Upper lobe of left lung (tissue), 6 donors: ENCODE measurements at regions not wholly inside any gene's neighbourhood (a gene's known extent, or its start where the extent isn't known, plus 50 kb on each side); places are given as distances from the start of the nearest gene placed in this dataset.
"Not testable (repeated sequence)": the region's sequence is repeated elsewhere in the genome, so short reads cannot be mapped to it uniquely, and the experiment has no call there.

ENCODE experiments used
- ATAC-seq, 2 donors: fragments of 200-7000 bp; cut with Tn5 transposase; one replicate each; pipeline ENCODE4 v1.9.1; 2022; ENCODE audit warnings: mild to moderate bottlenecking in 2 of 2, moderate library complexity in 2 of 2; ENCODE audit not compliant: low FRiP score in 2 of 2
- DNase-seq, 2 donors: peaks; one replicate each; pipeline ENCODE4 v3.0.0-alpha.2; 2019 to 2020
- H3K27ac ChIP-seq, 4 donors: fragments of 200-600 bp; sonication (generic); one replicate each; pipeline ENCODE4 v1.5.1; 2016 to 2019
- H3K27me3 ChIP-seq, 4 donors: fragments of 200-600 bp; sonication (generic); one replicate each; pipeline ENCODE4 v1.5.1; 2017 to 2019
- H3K36me3 ChIP-seq, 4 donors: fragments of 200-600 bp; sonication (generic); one replicate each; pipeline ENCODE4 v1.5.1; 2016 to 2019
- H3K4me1 ChIP-seq, 4 donors: fragments of 200-600 bp; sonication (generic); one replicate each; pipeline ENCODE4 v1.5.1; 2018 to 2019
- H3K4me3 ChIP-seq, 4 donors: fragments of 200-600 bp; sonication (generic); one replicate each; pipeline ENCODE4 v1.5.1; 2017 to 2019; ENCODE audit warnings: mild to moderate bottlenecking in 2 of 4, moderate library complexity in 1 of 4
- H3K9me3 ChIP-seq, 4 donors: fragments of 200-600 bp; sonication (generic); one replicate each; pipeline ENCODE4 v1.5.1; 2018 to 2019
- EP300 ChIP-seq, 4 donors: sonication (generic); formaldehyde crosslinking; IDR thresholded peaks; one replicate each; pipeline ENCODE4 v1.5.1; 2017; ENCODE audit warnings: antibody characterized with exemption in 4 of 4, control low read depth in 2 of 4
- POLR2A ChIP-seq, 4 donors: fragments of 450-650 bp; IDR thresholded peaks; one replicate each; pipeline ENCODE4 v1.5.1; 2016 to 2017; ENCODE audit warnings: antibody characterized with exemption in 4 of 4, mild to moderate bottlenecking in 2 of 4
- POLR2AphosphoS5 ChIP-seq, 2 donors: sonication (generic); formaldehyde crosslinking; IDR thresholded peaks; one replicate each; pipeline ENCODE4 v1.5.1; 2017; ENCODE audit warnings: antibody characterized with exemption in 2 of 2
- WGBS, 2 donors: methylation state at CpG; one replicate each; pipeline ENCODE4 v1.1.5; 2017 to 2018; 5-methylcytosine and 5-hydroxymethylcytosine counted together
- TF ChIP-seq, protein P1 (sequence below), 6 experiments: fragments of 450-650 bp in 4 of 6; fragments of 200-600 bp in 2 of 6; sonication (generic) in 2 of 6; IDR thresholded peaks; one replicate each; pipeline ENCODE4 v1.5.1; 2016 to 2019; ENCODE audit warnings: antibody characterized with exemption in 6 of 6
- donor health status: DM: no; HTN: no; CAD: no; lungs with moderate emphysema.
- donor health status: DM: no; HTN: yes; CAD: no; lungs with severe emphysema.

DNA sequence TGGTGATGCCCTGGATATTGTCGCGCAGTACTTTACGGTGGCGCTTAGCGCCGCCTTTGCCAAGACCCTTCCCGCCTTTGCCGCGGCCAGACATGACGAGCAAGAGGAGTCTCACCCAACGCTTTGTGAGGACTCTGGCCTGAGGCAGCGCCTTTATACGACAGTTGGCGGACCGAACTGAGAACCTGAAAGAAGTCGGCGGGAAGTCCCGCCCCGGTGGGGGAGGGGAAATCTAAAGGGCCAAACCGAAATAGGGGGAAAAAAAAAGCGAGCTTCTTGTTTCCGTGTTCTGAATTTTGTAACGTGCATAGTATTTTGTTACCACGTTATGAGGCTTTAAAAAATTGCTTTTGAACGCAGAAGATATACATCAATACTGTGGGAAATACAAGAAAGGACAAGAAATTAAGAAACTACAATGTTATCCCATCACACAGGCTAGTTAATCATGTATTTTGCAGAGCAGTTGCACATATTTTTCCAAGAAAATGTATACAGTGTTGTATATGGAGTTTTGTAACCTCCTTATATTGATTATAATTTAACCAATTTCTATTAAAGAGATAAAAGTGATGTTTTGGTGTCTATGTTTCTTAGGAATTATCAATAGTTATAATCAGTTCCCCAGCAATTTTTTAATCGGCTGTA lies 80.6 kb downstream of the OR2B2 start:
- peak in 1 of 2 donors; percentile 68 for DNase-seq
- peak overlapping the region in 3 of 4 donors; percentile 42 to 53 (median 45) for H3K4me3 ChIP-seq
- not testable (repeated sequence) for H3K27me3 ChIP-seq, H3K9me3 ChIP-seq, H3K36me3 ChIP-seq
- peak overlapping the region; percentile 71 to 86 (median 85) for H3K27ac ChIP-seq
- peak; percentile 95 for ATAC-seq
- TF ChIP-seq POLR2AphosphoS5 (IDR thresholded peaks at IDR 0.05) (peak; percentile 81 to 86), EP300 (IDR thresholded peaks at IDR 0.05) (peak in 1 of 4 donors; percentile 4), POLR2A (IDR thresholded peaks at IDR 0.05) (peak in 1 of 4 donors; percentile 46)
- peaks cover 7 to 15% (median 8%) of the 10 kb centered on the region in 4 donors for H3K4me1 ChIP-seq
- 5 to 6% methylated on average over 19 to 24 of the region's 26 CpGs for WGBS, 2 donors

DNA sequence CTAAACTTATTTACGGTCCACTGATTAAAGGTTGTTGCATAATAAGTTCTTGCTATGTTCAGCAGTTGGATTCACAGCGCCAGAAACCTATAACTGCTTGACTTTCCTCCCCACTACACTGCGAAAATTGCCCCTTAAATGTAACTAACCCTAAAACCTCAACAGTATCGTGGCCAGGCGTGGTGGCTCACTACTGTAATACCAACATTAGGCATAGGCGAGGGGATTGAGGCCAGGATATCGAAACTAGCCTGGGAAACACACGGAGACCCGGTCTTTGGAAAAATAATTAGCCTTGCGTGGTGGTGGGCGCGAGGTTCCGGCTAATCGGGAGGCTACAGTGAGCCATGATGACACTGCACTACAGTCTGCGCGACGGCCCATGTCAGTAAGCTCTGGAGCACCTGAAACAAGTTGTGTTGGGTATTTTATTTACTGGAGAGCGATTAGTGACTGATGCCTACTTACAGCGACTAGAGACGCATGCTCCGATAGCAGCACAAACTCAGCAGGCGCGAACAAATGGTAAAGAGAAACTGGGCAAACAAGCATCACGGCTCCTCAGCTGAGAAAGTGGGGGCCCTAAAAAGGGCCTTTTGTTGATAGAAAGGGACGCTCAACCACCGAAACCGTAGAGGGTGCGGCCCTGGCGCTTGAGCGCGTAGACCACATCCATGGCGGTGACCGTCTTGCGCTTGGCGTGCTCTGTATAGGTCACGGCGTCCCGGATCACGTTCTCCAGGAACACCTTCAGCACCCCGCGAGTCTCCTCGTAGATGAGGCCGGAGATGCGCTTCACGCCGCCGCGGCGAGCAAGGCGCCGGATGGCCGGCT lies 81.4 kb downstream of the OR2B2 start:
- not testable (repeated sequence) for H3K36me3 ChIP-seq, H3K9me3 ChIP-seq, H3K4me1 ChIP-seq, H3K27me3 ChIP-seq
- DNase-seq, result peak in 1 of 2 donors; percentile 33
- Histone ChIP-seq H3K27ac (peak overlapping the region; percentile 71 to 86 (median 85)), H3K4me3 (peak overlapping the region; percentile 20 to 53 (median 44))
- WGBS, 2 donors, result 17 to 18% methylated on average over 24 to 26 of the region's 52 CpGs
- ATAC-seq, result peak; percentile 55 to 92

DNA sequence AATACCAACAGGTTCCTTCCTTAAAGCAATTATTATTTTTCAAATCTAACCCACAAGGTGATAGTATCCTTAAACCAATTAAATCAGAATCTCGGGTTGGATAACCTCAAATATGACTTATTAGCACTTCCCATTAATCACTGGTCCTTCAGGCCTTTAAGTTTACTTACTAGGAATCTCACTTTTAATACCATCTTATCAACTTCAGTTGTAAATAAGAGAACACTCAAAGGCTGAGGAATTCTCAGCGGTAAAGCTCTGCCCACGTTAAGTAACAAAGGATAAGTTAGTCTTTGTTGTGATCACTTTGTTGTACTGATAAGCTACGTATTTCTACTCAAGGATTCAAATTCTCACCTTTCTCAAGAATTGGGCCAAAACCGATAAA lies 82.0 kb downstream of the OR2B2 start:
- whole genome bisulfite sequencing, 2 donors, result 30% methylated on average over 5 of the region's 5 CpGs
- Histone ChIP-seq H3K4me3 (peak overlapping the region in 3 of 4 donors; percentile 42 to 53 (median 45)), H3K4me1 (peaks cover 0 to 8% (median 3%) of the 10 kb centered on the region in 4 donors), H3K36me3 (peaks cover 0 to 4% (median 0%) of the 10 kb centered on the region in 4 donors), H3K27me3 (no peaks in the 10 kb centered on the region), H3K9me3 (peaks cover 0 to 5% (median 1%) of the 10 kb centered on the region in 4 donors), H3K27ac (peak overlapping the region; percentile 71 to 86 (median 85))
- ATAC-seq (no peak), DNase-seq (no peak)
- TF ChIP-seq POLR2AphosphoS5 (IDR thresholded peaks at IDR 0.05), result no peak
- TF ChIP-seq, protein P1, sequence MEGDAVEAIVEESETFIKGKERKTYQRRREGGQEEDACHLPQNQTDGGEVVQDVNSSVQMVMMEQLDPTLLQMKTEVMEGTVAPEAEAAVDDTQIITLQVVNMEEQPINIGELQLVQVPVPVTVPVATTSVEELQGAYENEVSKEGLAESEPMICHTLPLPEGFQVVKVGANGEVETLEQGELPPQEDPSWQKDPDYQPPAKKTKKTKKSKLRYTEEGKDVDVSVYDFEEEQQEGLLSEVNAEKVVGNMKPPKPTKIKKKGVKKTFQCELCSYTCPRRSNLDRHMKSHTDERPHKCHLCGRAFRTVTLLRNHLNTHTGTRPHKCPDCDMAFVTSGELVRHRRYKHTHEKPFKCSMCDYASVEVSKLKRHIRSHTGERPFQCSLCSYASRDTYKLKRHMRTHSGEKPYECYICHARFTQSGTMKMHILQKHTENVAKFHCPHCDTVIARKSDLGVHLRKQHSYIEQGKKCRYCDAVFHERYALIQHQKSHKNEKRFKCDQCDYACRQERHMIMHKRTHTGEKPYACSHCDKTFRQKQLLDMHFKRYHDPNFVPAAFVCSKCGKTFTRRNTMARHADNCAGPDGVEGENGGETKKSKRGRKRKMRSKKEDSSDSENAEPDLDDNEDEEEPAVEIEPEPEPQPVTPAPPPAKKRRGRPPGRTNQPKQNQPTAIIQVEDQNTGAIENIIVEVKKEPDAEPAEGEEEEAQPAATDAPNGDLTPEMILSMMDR (IDR thresholded peaks at IDR 0.05), result no peak
- no peak for TF ChIP-seq POLR2A (IDR thresholded peaks at IDR 0.05)
- TF ChIP-seq EP300 (IDR thresholded peaks at IDR 0.05), result no peak

GRCh38 chr6:27829453-27830211 lies 82.6 kb downstream of the OR2B2 start:
- H3K27me3 ChIP-seq, result no peaks in the 10 kb centered on the region
- DNase-seq, result no peak
- peaks cover 0 to 8% (median 6%) of the 10 kb centered on the region in 4 donors for H3K4me1 ChIP-seq
- H3K4me3 ChIP-seq, result peak overlapping the region in 2 of 4 donors; percentile 45 to 53
- 73% methylated on average over 9 of the region's 9 CpGs for WGBS, 2 donors
- peaks cover 0 to 5% (median 1%) of the 10 kb centered on the region in 4 donors for H3K9me3 ChIP-seq
- H3K36me3 ChIP-seq, result peaks cover 0 to 4% (median 0%) of the 10 kb centered on the region in 4 donors
- no peak for ATAC-seq
- TF ChIP-seq EP300 (IDR thresholded peaks at IDR 0.05) (no peak), POLR2AphosphoS5 (IDR thresholded peaks at IDR 0.05) (no peak), POLR2A (IDR thresholded peaks at IDR 0.05) (peak in 1 of 4 donors; percentile 18)
- TF ChIP-seq, protein P1 (IDR thresholded peaks at IDR 0.05), result no peak
- H3K27ac ChIP-seq, result peak overlapping the region in 3 of 4 donors; percentile 71 to 85 (median 85)

DNA sequence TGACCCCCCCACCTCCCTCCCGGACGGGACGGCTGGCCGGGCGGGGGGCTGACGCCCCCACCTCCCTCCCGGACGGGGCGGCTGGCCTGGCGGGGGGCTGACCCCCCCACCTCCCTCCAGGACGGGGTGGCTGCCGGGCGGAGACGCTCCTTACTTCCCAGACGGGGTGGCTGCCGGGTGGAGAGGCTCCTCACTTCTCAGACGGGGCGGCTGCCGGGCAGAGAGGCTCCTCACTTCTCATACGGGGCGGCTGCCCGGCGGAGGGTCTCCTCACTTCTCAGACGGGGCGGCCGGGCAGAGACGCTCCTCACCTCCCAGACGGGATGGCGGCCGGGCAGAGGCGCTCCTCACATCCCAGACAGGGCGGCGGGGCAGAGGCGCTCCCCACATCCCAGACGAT lies 84.7 kb downstream of the OR2B2 start:
- not testable (repeated sequence) for H3K9me3 ChIP-seq, H3K36me3 ChIP-seq, H3K27ac ChIP-seq, H3K4me3 ChIP-seq, H3K4me1 ChIP-seq, H3K27me3 ChIP-seq, ATAC-seq
- peak in 1 of 2 donors; percentile 58 for DNase-seq
- 70% methylated on average over 21 of the region's 35 CpGs; no CpG with 5 or more reads in 1 of the 2 donors for WGBS, 2 donors

GRCh38 chr6:27826612-27826985 lies 85.6 kb downstream of the OR2B2 start:
- peak in 1 of 2 donors; percentile 56 for DNase-seq
- H3K27ac ChIP-seq, H3K4me1 ChIP-seq, ATAC-seq, H3K9me3 ChIP-seq, H3K36me3 ChIP-seq, H3K27me3 ChIP-seq: not testable (repeated sequence)
- WGBS, 2 donors, result 8 to 29% methylated on average over 6 to 11 of the region's 30 CpGs
- peak overlapping the region in 1 of 4 donors; percentile 13 for H3K4me3 ChIP-seq

- not testable (repeated sequence) for H3K27me3 ChIP-seq, ATAC-seq, H3K4me3 ChIP-seq, H3K9me3 ChIP-seq, H3K4me1 ChIP-seq, H3K36me3 ChIP-seq, DNase-seq, H3K27ac ChIP-seq
- WGBS, 2 donors, result 53 to 62% methylated on average over 12 to 14 of the region's 15 CpGs
Observed at GRCh38 chr6:27825848-27826611, 86.2 kb downstream of the OR2B2 start.
